ENCODE measurements at regions not wholly inside any gene's neighbourhood (a gene's known extent, or its start where the extent isn't known, plus 50 kb on each side); places are given as distances from the start of the nearest gene placed in this dataset.
"Not testable (repeated sequence)": the region's sequence is repeated elsewhere in the genome, so short reads cannot be mapped to it uniquely, and the experiment has no call there.

DNA sequence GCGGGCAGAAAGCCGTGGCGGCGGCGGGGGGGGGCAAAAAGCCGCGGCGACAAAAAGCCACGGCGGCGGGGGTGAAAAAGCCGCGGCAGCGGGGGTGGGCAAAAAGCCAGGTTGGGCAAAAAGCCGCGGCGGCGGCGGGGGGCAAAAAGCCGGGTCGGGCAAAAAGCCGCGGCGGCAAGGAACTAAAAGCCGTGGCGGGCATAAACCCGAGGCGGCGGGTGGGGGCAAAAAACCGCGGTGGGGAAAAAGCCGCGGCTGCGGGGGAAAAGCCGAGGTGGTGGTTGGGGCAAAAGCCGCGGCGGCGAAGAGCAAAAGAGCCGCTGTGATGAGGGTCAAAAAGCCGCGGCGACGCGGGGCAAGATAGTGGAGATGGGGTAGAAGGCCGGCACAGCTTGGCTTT, 1834.2 kb downstream of the FOXD4L5 start:
- whole genome bisulfite sequencing, 2 donors = 0% methylated on average over 24 of the region's 46 CpGs; no CpG with 5 or more reads in 1 of the 2 donors
- peak in 1 of 2 donors; percentile 77 for DNase-seq
- H3K4me3 ChIP-seq = peak overlapping the region in 2 of 4 donors; percentile 25 to 33

DNA sequence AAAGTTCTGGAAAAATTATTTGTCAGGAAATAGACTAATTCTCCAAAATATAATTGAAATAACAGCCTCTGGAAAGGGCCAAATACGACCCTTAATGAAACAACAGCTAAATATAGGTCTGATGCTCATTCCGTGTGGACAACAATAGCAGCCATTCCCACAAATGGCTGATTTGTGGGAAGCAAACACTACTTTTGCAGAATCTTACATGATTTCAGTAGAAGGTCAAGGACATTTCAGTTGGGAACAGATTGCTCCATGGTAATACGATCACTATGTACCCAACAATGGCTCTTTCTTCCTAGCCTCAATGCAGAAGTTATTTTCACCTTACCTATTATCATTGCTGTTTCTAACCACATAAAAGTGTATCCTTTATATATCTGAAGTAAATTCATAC, 1859.9 kb downstream of the FOXD4L5 start:
- not testable (repeated sequence) for H3K4me3 ChIP-seq; H3K27me3 ChIP-seq; DNase-seq; H3K9me3 ChIP-seq; ATAC-seq (ENCODE audit: low FRiP score in 2 of 2); H3K36me3 ChIP-seq; H3K4me1 ChIP-seq; H3K27ac ChIP-seq
- WGBS, 2 donors = 100% methylated on average over 1 of the region's 3 CpGs; no CpG with 5 or more reads in 1 of the 2 donors

More for the DNA sequence above, 1834.2 kb downstream of the FOXD4L5 start:
- not testable (repeated sequence) for H3K27ac ChIP-seq; H3K4me1 ChIP-seq; H3K36me3 ChIP-seq; ATAC-seq (ENCODE audit: low FRiP score in 2 of 2); H3K9me3 ChIP-seq; H3K27me3 ChIP-seq

GRCh38 chr9:63390897-63391296, 1894.1 kb downstream of the FOXD4L5 start:
- WGBS, 2 donors = no CpG with 5 or more reads among the region's 3 CpGs
- H3K27me3 ChIP-seq; H3K4me1 ChIP-seq; H3K4me3 ChIP-seq; H3K27ac ChIP-seq; H3K36me3 ChIP-seq; ATAC-seq (ENCODE audit: low FRiP score in 2 of 2); H3K9me3 ChIP-seq: not testable (repeated sequence)
- peak in 1 of 2 donors; percentile 2 for DNase-seq

- WGBS, 2 donors = 79% methylated on average over 5 of the region's 28 CpGs; no CpG with 5 or more reads in 1 of the 2 donors
- peak; percentile 12 for DNase-seq
- H3K4me3 ChIP-seq = peak overlapping the region in 2 of 4 donors; percentile 24 to 34
Observed at GRCh38 chr9:63385479-63385878, 1899.5 kb downstream of the FOXD4L5 start.

GRCh38 chr9:63379864-63380263, 1905.1 kb downstream of the FOXD4L5 start:
- not testable (repeated sequence) for H3K36me3 ChIP-seq; ATAC-seq (ENCODE audit: low FRiP score in 2 of 2); H3K4me3 ChIP-seq; H3K9me3 ChIP-seq; H3K27me3 ChIP-seq; H3K4me1 ChIP-seq; H3K27ac ChIP-seq
- peak; percentile 12 to 42 for DNase-seq
- 94% methylated on average over 12 of the region's 12 CpGs for WGBS, 2 donors

More at GRCh38 chr9:63385479-63385878, 1899.5 kb downstream of the FOXD4L5 start:
- H3K27me3 ChIP-seq; H3K4me1 ChIP-seq; ATAC-seq (ENCODE audit: low FRiP score in 2 of 2); H3K36me3 ChIP-seq; H3K9me3 ChIP-seq: not testable (repeated sequence)
- peak overlapping the region in 1 of 4 donors; percentile 71 for H3K27ac ChIP-seq

- 58 to 63% methylated on average over 2 to 4 of the region's 4 CpGs for WGBS, 2 donors
- not testable (repeated sequence) for DNase-seq; H3K9me3 ChIP-seq; H3K4me3 ChIP-seq; H3K27ac ChIP-seq; ATAC-seq (ENCODE audit: low FRiP score in 2 of 2); H3K4me1 ChIP-seq; H3K36me3 ChIP-seq; H3K27me3 ChIP-seq
Observed at GRCh38 chr9:63354219-63354618, 1930.8 kb downstream of the FOXD4L5 start.

DNA sequence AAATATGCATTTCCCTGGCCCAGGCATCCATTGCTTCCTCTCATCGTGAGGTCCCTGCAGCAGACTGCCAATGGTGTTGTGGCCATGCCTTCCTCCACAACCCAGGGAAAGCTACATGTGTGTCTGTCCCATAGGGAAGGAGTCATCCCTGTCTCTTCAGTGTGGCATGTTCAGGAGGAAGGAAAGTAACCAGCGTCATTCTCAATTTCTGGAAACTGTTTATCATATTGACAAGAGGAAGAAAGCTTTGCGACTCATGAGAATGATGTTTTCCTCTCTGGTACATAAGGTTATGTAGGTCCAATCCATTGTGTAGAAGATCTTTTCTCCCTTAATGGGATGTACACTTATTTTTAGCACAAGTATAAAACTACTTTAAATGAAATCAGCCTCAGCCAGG, 1937.7 kb downstream of the FOXD4L5 start:
- H3K9me3 ChIP-seq; DNase-seq; H3K4me1 ChIP-seq; H3K27me3 ChIP-seq; H3K4me3 ChIP-seq; H3K36me3 ChIP-seq; ATAC-seq (ENCODE audit: low FRiP score in 2 of 2): not testable (repeated sequence)
- WGBS, 2 donors = 38 to 55% methylated on average over 2 of the region's 3 CpGs
- TF ChIP-seq POLR2AphosphoS5 (IDR thresholded peaks at IDR 0.05) (peak; percentile 51 to 93), EP300 (IDR thresholded peaks at IDR 0.05) (peak; percentile 88 to 100 (median 96))
- peak overlapping the region in 2 of 4 donors; percentile 11 to 57 for H3K27ac ChIP-seq

- WGBS, 2 donors = 23% methylated on average over 6 of the region's 14 CpGs
- H3K27ac ChIP-seq = peak overlapping the region; percentile 64 to 71 (median 69)
- H3K4me3 ChIP-seq; H3K4me1 ChIP-seq; H3K27me3 ChIP-seq; ATAC-seq (ENCODE audit: low FRiP score in 2 of 2); H3K36me3 ChIP-seq; H3K9me3 ChIP-seq: not testable (repeated sequence)
- peak; percentile 31 to 83 for TF ChIP-seq POLR2AphosphoS5 (IDR thresholded peaks at IDR 0.05)
- peak in 3 of 4 donors; percentile 46 to 73 (median 47) for TF ChIP-seq EP300 (IDR thresholded peaks at IDR 0.05)
- DNase-seq = peak in 1 of 2 donors; percentile 53
Observed at GRCh38 chr9:63346310-63347048, 1938.5 kb downstream of the FOXD4L5 start.

DNA sequence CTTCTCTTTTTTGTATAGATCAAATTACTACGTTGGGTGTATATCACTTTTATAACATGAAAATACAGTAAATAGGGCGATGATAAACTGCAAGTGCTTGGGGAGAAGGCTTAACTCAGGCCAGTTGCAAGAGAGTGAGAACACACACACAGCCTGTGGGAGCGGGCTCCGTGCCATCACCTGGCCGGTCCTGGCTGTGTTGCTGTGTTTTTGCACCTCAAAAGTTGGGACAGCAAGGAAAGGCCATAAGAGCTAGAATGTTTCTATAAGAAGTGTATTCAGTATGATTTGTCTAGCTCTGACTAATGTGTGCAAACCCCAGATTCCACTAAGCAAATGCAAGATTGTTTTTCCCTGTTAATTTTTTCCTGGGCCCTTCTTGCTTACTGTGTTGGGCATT, 1940.6 kb downstream of the FOXD4L5 start:
- H3K27ac ChIP-seq; H3K4me1 ChIP-seq; H3K27me3 ChIP-seq; H3K9me3 ChIP-seq; H3K4me3 ChIP-seq; ATAC-seq (ENCODE audit: low FRiP score in 2 of 2); H3K36me3 ChIP-seq: not testable (repeated sequence)
- no CpG with 5 or more reads among the region's 5 CpGs for WGBS, 2 donors
- DNase-seq = peak in 1 of 2 donors; percentile 1

Data from upper lobe of left lung (tissue), 6 donors.